Uterus (tissue), 3 donors: ENCODE measurements at regions not wholly inside any gene's neighbourhood (a gene's known extent, or its start where the extent isn't known, plus 50 kb on each side); places are given as distances from the start of the nearest gene placed in this dataset.
"Not testable (repeated sequence)": the region's sequence is repeated elsewhere in the genome, so short reads cannot be mapped to it uniquely, and the experiment has no call there.

Experiments used
- DNase-seq, 2 donors: peaks; one replicate each; pipeline ENCODE4 v3.0.0-alpha.2; 2019 to 2020
- H3K27ac ChIP-seq, 2 donors: fragments of 200-600 bp; sonication (generic); 1 replicate in 1 of 2; 2 replicates in 1 of 2; pipeline ENCODE4 v1.5.1; 2016 to 2018
- H3K27me3 ChIP-seq, 2 donors: fragments of 200-600 bp; sonication (generic); one replicate each; pipeline ENCODE4 v1.5.1; 2018 to 2019; ENCODE audit warnings: control low read depth in 1 of 2
- H3K36me3 ChIP-seq, 2 donors: fragments of 200-600 bp; sonication (generic); one replicate each; pipeline ENCODE4 v1.5.1; 2019; ENCODE audit warnings: control low read depth in 1 of 2
- H3K4me1 ChIP-seq, 2 donors: fragments of 200-600 bp; sonication (generic); one replicate each; pipeline ENCODE4 v1.5.1; 2018 to 2019; ENCODE audit warnings: control low read depth in 1 of 2
- H3K4me3 ChIP-seq, 2 donors: fragments of 200-600 bp; sonication (generic); 1 replicate in 1 of 2; 2 replicates in 1 of 2; pipeline ENCODE4 v1.5.1; 2018 to 2019; ENCODE audit warnings: mild to moderate bottlenecking in 1 of 2
- H3K9me3 ChIP-seq, 2 donors: fragments of 200-600 bp; sonication (generic); one replicate each; pipeline ENCODE4 v1.5.1; 2019; ENCODE audit warnings: control low read depth in 1 of 2
- CTCF ChIP-seq, 4 experiments: fragments of 200-600 bp in 2 of 4; fragments of 450-650 bp in 2 of 4; sonication (generic) in 2 of 4; IDR thresholded peaks; one replicate each; pipeline ENCODE4 v1.5.1; 2016 to 2019; ENCODE audit warnings: antibody characterized with exemption in 4 of 4, mild to moderate bottlenecking in 2 of 4, moderate library complexity in 1 of 4
- POLR2A ChIP-seq, 2 donors: fragments of 450-650 bp; IDR thresholded peaks; one replicate each; pipeline ENCODE4 v1.6.1; 2016; ENCODE audit warnings: antibody characterized with exemption in 2 of 2, mild to moderate bottlenecking in 1 of 2, moderate library complexity in 1 of 2
- intact Hi-C: fragments of 100-400 bp; cut with DNase I; formaldehyde crosslinking; loops from one replicate; pipeline ENCODE4 v1.15.1; 2023; ENCODE audit warnings: low total_unique reads
- donor health status: DM: yes; HTN: yes; CAD: no.

- H3K4me1 ChIP-seq, result no peaks in the 10 kb centered on the region
- intact Hi-C loops, result no loop called here
- H3K27ac ChIP-seq, result no peak overlapping the region
- no peaks in the 10 kb centered on the region for H3K27me3 ChIP-seq
- no peaks in the 10 kb centered on the region for H3K36me3 ChIP-seq
- DNase-seq, result no peak
- no peak for TF ChIP-seq POLR2A (IDR thresholded peaks at IDR 0.05)
- no peak for TF ChIP-seq CTCF (IDR thresholded peaks at IDR 0.05)
- no peak overlapping the region for H3K4me3 ChIP-seq
- H3K9me3 ChIP-seq, result no peaks in the 10 kb centered on the region
These were observed 265.8 kb downstream of the AKAIN1 start for GRCh38 chr18:4931209-4931608.

GRCh38 chr18:4921548-4921947, 275.5 kb downstream of the AKAIN1 start:
- Histone ChIP-seq H3K27ac (no peak overlapping the region), H3K27me3 (no peaks in the 10 kb centered on the region), H3K4me1 (no peaks in the 10 kb centered on the region), H3K36me3 (no peaks in the 10 kb centered on the region), H3K4me3 (no peak overlapping the region), H3K9me3 (no peaks in the 10 kb centered on the region)
- TF ChIP-seq CTCF (IDR thresholded peaks at IDR 0.05) (no peak), POLR2A (IDR thresholded peaks at IDR 0.05) (no peak)
- DNase-seq, result no peak
- intact Hi-C loops, result no loop called here

GRCh38 chr18:4917509-4917908, 279.5 kb downstream of the AKAIN1 start:
- H3K4me1 ChIP-seq, H3K27me3 ChIP-seq, H3K9me3 ChIP-seq, intact Hi-C loops, H3K36me3 ChIP-seq, H3K4me3 ChIP-seq, DNase-seq, H3K27ac ChIP-seq: not testable (repeated sequence)

GRCh38 chr18:4908328-4908727, 288.7 kb downstream of the AKAIN1 start:
- intact Hi-C loops, result no loop called here
- H3K27ac ChIP-seq, result no peak overlapping the region
- H3K36me3 ChIP-seq, result no peaks in the 10 kb centered on the region
- H3K9me3 ChIP-seq, result no peaks in the 10 kb centered on the region
- H3K27me3 ChIP-seq, result no peaks in the 10 kb centered on the region
- no peaks in the 10 kb centered on the region for H3K4me1 ChIP-seq
- no peak for TF ChIP-seq POLR2A (IDR thresholded peaks at IDR 0.05)
- TF ChIP-seq CTCF (IDR thresholded peaks at IDR 0.05), result no peak
- H3K4me3 ChIP-seq, result no peak overlapping the region
- DNase-seq, result no peak

GRCh38 chr18:4906856-4907255, 290.2 kb downstream of the AKAIN1 start:
- intact Hi-C loops, result no loop called here
- TF ChIP-seq POLR2A (IDR thresholded peaks at IDR 0.05), result no peak
- TF ChIP-seq CTCF (IDR thresholded peaks at IDR 0.05), result no peak
- no peaks in the 10 kb centered on the region for H3K36me3 ChIP-seq

More at GRCh38 chr18:4906856-4907255, 290.2 kb downstream of the AKAIN1 start:
- H3K4me1 ChIP-seq, result no peaks in the 10 kb centered on the region
- no peak overlapping the region for H3K4me3 ChIP-seq
- no peaks in the 10 kb centered on the region for H3K27me3 ChIP-seq
- H3K27ac ChIP-seq, result no peak overlapping the region
- H3K9me3 ChIP-seq, result no peaks in the 10 kb centered on the region
- no peak for DNase-seq
